Hepatocyte (in vitro differentiated cells): ENCODE measurements at regions not wholly inside any gene's neighbourhood (a gene's known extent, or its start where the extent isn't known, plus 50 kb on each side); places are given as distances from the start of the nearest gene placed in this dataset.

Experiments used
- DNase-seq: peaks from one replicate; pipeline ENCODE4 v3.0.0-alpha.2; 2016; ENCODE audit warnings: low spot score
- H2AFZ ChIP-seq: fragments of 200-600 bp; sonication (generic); 2 replicates; pipeline ENCODE4 v1.6.0; 2016; ENCODE audit warnings: antibody characterized with exemption, mild to moderate bottlenecking
- H3K27ac ChIP-seq: fragments of 200-600 bp; sonication (generic); 2 replicates; pipeline ENCODE4 v1.5.1; 2016; ENCODE audit warnings: mild to moderate bottlenecking
- H3K27me3 ChIP-seq: fragments of 200-600 bp; sonication (generic); 2 replicates; pipeline ENCODE4 v1.6.1; 2016
- H3K36me3 ChIP-seq: fragments of 200-600 bp; sonication (generic); replicated peaks from 2 replicates; pipeline ENCODE4 v1.5.1; 2016; ENCODE audit warnings: low read depth; ENCODE audit not compliant: insufficient read depth
- H3K4me1 ChIP-seq: fragments of 200-600 bp; sonication (generic); 2 replicates; pipeline ENCODE4 v1.5.1; 2016; ENCODE audit warnings: mild to moderate bottlenecking, moderate library complexity; ENCODE audit not compliant: insufficient read depth
- H3K4me2 ChIP-seq: fragments of 200-600 bp; sonication (generic); 2 replicates; pipeline ENCODE4 v1.6.0; 2016
- H3K4me3 ChIP-seq: fragments of 200-600 bp; sonication (generic); 2 replicates; pipeline ENCODE4 v1.5.1; 2016; ENCODE audit warnings: mild to moderate bottlenecking
- H3K79me2 ChIP-seq: fragments of 200-600 bp; sonication (generic); 2 replicates; pipeline ENCODE4 v1.6.0; 2017; ENCODE audit warnings: mild to moderate bottlenecking
- H3K9me2 ChIP-seq: fragments of 200-600 bp; sonication (generic); replicated peaks from 2 replicates; pipeline ENCODE4 v1.6.0; 2017; ENCODE audit warnings: mild to moderate bottlenecking; ENCODE audit not compliant: insufficient read depth
- H3K9me3 ChIP-seq: fragments of 200-600 bp; sonication (generic); 2 replicates; pipeline ENCODE4 v1.5.1; 2016; ENCODE audit warnings: low read depth, mild to moderate bottlenecking
- H4K20me1 ChIP-seq: fragments of 200-600 bp; sonication (generic); 2 replicates; pipeline ENCODE4 v1.6.0; 2016; ENCODE audit warnings: mild to moderate bottlenecking; ENCODE audit not compliant: insufficient read depth, poor library complexity, severe bottlenecking
- EZH2 ChIP-seq: fragments of 200-600 bp; sonication (generic); IDR thresholded peaks from 2 replicates; pipeline ENCODE4 v1.6.1; 2016; ENCODE audit warnings: antibody characterized with exemption, mild to moderate bottlenecking, borderline replicate concordance
- EZH2phosphoT487 ChIP-seq: fragments of 200-600 bp; sonication (generic); IDR thresholded peaks from one replicate; pipeline ENCODE4 v1.6.1; 2018; ENCODE audit warnings: antibody characterized with exemption, mild to moderate bottlenecking, low read depth, moderate library complexity; ENCODE audit not compliant: unreplicated experiment, severe bottlenecking
- WGBS: methylation state at CpG from one replicate; pipeline ENCODE4 v1.1.6; 2016; ENCODE audit warnings: low lambda C conversion rate; ENCODE audit errors: missing lambda C conversion rate; 5-methylcytosine and 5-hydroxymethylcytosine counted together
- TF ChIP-seq, protein P1 (sequence below): fragments of 200-600 bp; sonication (generic); IDR thresholded peaks from 2 replicates; pipeline ENCODE4 v1.5.1; 2016; ENCODE audit warnings: antibody characterized with exemption, mild to moderate bottlenecking; ENCODE audit not compliant: poor library complexity

DNA sequence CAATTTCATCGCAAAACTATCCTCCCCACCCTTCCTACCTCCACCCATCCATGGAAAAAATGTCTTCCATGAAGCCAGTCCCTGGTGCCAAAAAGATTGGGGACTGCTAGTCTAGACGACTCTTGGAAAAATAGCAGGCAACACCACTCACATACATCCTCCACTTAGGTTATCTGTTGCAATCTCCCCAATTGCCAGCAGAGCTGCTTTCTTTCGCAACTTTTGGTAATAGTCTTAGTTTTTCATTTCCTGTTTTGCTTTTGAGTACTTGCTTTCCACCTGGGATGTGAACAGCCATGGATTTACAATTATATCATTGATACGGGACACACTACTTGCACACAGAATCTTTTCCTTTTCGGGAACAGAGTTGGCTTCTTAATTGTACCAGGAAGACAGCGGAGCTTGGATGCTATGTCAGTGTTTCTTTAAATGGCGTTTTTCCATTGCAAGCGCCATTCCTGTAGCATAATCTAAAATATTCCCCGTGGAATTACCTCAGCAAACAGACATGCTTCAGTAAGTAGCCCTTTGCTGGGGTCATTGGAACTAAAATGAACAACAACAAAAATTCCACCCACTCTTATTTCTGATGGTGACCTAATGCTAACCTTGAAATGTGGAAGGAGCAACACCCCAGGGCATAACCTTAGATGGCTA is 183.3 kb upstream of the ADGRL2 start:
- Histone ChIP-seq H3K9me2 (no peaks in the 10 kb centered on the region), H2AFZ (no peak overlapping the region), H3K27me3 (no peaks in the 10 kb centered on the region), H3K27ac (no peak overlapping the region), H4K20me1 (no peaks in the 10 kb centered on the region), H3K4me1 (no peaks in the 10 kb centered on the region), H3K4me3 (no peak overlapping the region), H3K4me2 (no peak overlapping the region), H3K36me3 (no peaks in the 10 kb centered on the region), H3K79me2 (no peaks in the 10 kb centered on the region), H3K9me3 (no peaks in the 10 kb centered on the region)
- WGBS, result 86% methylated on average over 9 of the region's 9 CpGs
- DNase-seq, result no peak
- TF ChIP-seq EZH2, result no peak
- TF ChIP-seq, protein P1, sequence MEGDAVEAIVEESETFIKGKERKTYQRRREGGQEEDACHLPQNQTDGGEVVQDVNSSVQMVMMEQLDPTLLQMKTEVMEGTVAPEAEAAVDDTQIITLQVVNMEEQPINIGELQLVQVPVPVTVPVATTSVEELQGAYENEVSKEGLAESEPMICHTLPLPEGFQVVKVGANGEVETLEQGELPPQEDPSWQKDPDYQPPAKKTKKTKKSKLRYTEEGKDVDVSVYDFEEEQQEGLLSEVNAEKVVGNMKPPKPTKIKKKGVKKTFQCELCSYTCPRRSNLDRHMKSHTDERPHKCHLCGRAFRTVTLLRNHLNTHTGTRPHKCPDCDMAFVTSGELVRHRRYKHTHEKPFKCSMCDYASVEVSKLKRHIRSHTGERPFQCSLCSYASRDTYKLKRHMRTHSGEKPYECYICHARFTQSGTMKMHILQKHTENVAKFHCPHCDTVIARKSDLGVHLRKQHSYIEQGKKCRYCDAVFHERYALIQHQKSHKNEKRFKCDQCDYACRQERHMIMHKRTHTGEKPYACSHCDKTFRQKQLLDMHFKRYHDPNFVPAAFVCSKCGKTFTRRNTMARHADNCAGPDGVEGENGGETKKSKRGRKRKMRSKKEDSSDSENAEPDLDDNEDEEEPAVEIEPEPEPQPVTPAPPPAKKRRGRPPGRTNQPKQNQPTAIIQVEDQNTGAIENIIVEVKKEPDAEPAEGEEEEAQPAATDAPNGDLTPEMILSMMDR, result no peak
- TF ChIP-seq EZH2phosphoT487, result no peak

DNA sequence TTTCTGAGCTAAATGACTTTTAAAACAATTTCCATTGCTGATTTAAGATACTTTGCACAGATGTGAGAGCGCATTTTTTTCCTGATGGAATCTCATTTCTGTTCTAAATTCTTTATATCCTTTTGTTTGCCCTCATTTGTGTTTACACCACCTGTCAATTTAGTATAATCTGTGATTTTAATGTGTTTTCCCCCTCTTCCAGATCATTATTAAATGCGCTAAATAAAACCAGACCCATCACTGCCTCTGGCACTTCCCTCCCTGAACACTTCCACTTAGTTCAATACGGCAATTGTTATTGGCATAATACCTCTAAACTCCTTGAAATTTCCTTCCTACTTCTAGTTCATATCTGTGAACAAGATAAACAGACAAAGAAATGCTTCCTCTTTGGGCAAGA is 186.9 kb upstream of the ADGRL2 start:
- Histone ChIP-seq H3K79me2 (no peaks in the 10 kb centered on the region), H3K27ac (no peak overlapping the region), H3K9me2 (no peaks in the 10 kb centered on the region), H3K4me1 (no peaks in the 10 kb centered on the region), H3K36me3 (no peaks in the 10 kb centered on the region), H3K4me2 (no peak overlapping the region), H3K9me3 (no peaks in the 10 kb centered on the region), H3K27me3 (no peaks in the 10 kb centered on the region), H4K20me1 (no peaks in the 10 kb centered on the region), H2AFZ (no peak overlapping the region), H3K4me3 (no peak overlapping the region)
- TF ChIP-seq, protein P1, result no peak
- TF ChIP-seq EZH2 (no peak), EZH2phosphoT487 (no peak)
- DNase-seq, result no peak
- WGBS, result 76% methylated on average over 3 of the region's 3 CpGs

DNA sequence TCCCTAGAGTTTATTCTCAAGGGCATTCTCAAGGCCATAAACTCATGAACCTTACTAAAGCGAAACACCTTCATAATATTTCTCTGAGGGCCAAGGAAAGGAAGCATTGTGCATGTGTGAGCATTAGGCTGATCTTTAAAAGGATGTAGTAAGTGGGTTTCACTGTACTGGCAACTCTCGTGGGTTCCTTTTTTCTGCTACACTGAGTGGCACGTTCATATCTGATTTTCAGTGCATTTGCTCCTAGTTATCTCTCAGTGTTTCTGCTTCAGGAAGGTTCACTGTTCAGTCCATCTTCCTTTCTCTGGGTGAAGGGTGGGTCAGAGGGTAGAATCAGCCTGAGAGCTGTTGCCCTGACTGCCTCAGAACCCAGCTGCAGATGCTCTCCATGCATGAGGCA is 192.8 kb upstream of the ADGRL2 start:
- Histone ChIP-seq H3K27me3 (no peaks in the 10 kb centered on the region), H3K9me3 (no peaks in the 10 kb centered on the region), H3K4me2 (no peak overlapping the region), H3K4me1 (no peaks in the 10 kb centered on the region), H3K4me3 (no peak overlapping the region), H2AFZ (no peak overlapping the region), H3K9me2 (no peaks in the 10 kb centered on the region), H3K27ac (no peak overlapping the region), H3K36me3 (no peaks in the 10 kb centered on the region), H3K79me2 (no peaks in the 10 kb centered on the region), H4K20me1 (no peaks in the 10 kb centered on the region)
- 75% methylated on average over 3 of the region's 3 CpGs for WGBS
- TF ChIP-seq EZH2phosphoT487 (no peak), EZH2 (no peak)
- TF ChIP-seq, protein P1, result no peak
- DNase-seq, result no peak
